ENCODE measurements at regions not wholly inside any gene's neighbourhood (a gene's known extent, or its start where the extent isn't known, plus 50 kb on each side); places are given as distances from the start of the nearest gene placed in this dataset.

- Mint-ChIP-seq H3K36me3 (no peaks in the 10 kb centered on the region), H3K27ac (no peak overlapping the region), H3K4me3 (no peak overlapping the region), H3K27me3 (ENCODE audit: low read depth) (no peaks in the 10 kb centered on the region), H3K4me1 (peaks cover 28% of the 10 kb centered on the region), H3K9me3 (no peaks in the 10 kb centered on the region)
- TF ChIP-seq, protein P1, sequence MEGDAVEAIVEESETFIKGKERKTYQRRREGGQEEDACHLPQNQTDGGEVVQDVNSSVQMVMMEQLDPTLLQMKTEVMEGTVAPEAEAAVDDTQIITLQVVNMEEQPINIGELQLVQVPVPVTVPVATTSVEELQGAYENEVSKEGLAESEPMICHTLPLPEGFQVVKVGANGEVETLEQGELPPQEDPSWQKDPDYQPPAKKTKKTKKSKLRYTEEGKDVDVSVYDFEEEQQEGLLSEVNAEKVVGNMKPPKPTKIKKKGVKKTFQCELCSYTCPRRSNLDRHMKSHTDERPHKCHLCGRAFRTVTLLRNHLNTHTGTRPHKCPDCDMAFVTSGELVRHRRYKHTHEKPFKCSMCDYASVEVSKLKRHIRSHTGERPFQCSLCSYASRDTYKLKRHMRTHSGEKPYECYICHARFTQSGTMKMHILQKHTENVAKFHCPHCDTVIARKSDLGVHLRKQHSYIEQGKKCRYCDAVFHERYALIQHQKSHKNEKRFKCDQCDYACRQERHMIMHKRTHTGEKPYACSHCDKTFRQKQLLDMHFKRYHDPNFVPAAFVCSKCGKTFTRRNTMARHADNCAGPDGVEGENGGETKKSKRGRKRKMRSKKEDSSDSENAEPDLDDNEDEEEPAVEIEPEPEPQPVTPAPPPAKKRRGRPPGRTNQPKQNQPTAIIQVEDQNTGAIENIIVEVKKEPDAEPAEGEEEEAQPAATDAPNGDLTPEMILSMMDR (IDR thresholded peaks at IDR 0.05; ENCODE audit: unreplicated experiment), result no peak
- no peak for DNase-seq (ENCODE audit: low spot score in 2 of 2, unreplicated experiment in 2 of 2)
These were observed 446.4 kb downstream of the RASEF start for GRCh38 chr9:82616545-82616944.

DNA sequence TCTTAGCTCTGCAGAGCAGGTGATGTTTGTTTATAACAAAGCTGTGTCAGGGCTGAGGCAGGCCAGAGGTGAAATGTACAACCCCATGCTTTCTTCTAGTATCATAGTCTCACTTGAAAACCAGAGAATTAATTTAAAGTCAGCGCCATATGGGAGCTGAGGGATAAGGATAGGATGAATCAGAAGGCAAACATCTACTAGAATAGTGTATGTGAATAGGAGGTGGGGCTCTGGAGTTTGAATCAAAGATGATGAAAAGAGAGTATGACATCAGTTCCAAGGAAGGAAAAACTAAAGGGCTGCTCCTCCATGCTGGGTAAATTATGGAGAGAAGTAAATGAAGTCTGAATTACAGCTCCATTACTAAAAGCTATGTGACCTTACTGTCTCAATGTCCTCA is 441.5 kb downstream of the RASEF start:
- no peaks in the 10 kb centered on the region for H3K27me3 Mint-ChIP-seq (ENCODE audit: low read depth)
- H3K4me3 Mint-ChIP-seq, result no peak overlapping the region
- no peaks in the 10 kb centered on the region for H3K36me3 Mint-ChIP-seq
- H3K4me1 Mint-ChIP-seq, result peaks cover 6% of the 10 kb centered on the region
- no peak overlapping the region for H3K27ac Mint-ChIP-seq
- DNase-seq (ENCODE audit: low spot score in 2 of 2, unreplicated experiment in 2 of 2), result no peak
- no peaks in the 10 kb centered on the region for H3K9me3 Mint-ChIP-seq
- TF ChIP-seq, protein P1 (IDR thresholded peaks at IDR 0.05; ENCODE audit: unreplicated experiment), result no peak

DNA sequence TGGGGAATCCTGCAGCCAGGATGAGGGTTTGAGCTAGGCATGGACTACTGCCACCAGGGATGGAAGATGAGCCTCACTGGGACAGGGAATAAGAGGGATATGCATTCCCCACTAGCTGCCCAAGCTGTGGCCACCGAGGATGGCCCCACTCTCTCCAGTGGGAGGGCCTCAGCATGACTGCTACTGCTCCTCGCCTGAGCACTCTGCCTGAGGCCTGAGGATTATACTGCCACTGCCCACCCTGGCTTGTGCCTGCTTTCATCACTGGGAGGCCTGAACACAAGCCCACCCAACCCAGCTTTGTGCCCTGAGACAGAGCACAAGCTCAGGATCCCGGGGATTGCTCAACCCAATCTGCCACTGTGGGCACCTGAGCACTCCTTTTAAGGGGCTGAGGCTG is 425.6 kb downstream of the RASEF start:
- peaks cover 6% of the 10 kb centered on the region for H3K36me3 Mint-ChIP-seq
- TF ChIP-seq, protein P1 (IDR thresholded peaks at IDR 0.05; ENCODE audit: unreplicated experiment), result no peak
- H3K9me3 Mint-ChIP-seq, result peaks cover 58% of the 10 kb centered on the region
- no peak for DNase-seq (ENCODE audit: low spot score in 2 of 2, unreplicated experiment in 2 of 2)
- H3K27ac Mint-ChIP-seq, result no peak overlapping the region
- no peaks in the 10 kb centered on the region for H3K27me3 Mint-ChIP-seq (ENCODE audit: low read depth)
- H3K4me3 Mint-ChIP-seq, result no peak overlapping the region
- no peaks in the 10 kb centered on the region for H3K4me1 Mint-ChIP-seq

DNA sequence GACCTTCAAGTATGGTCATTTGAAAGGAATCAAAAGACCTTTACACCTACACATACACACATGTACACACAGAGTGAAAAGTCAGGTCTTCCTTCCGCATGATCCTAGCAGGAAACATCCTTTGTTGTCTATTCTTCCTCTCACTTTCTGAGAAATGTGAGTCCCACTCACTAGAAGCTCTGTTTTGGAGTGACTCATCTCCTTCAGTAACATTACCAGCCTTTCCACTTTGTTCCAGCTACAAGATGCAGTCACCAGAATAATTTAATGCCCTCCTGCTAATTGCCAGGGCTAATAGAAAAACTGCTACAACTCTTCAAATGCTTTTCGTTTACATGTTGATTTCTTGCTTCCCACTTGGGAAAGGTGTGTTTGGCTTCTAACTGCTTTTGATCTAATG is 417.3 kb downstream of the RASEF start:
- DNase-seq (ENCODE audit: low spot score in 2 of 2, unreplicated experiment in 2 of 2), result no peak
- no peak overlapping the region for H3K4me3 Mint-ChIP-seq
- no peaks in the 10 kb centered on the region for H3K27me3 Mint-ChIP-seq (ENCODE audit: low read depth)
- peaks cover 5% of the 10 kb centered on the region for H3K36me3 Mint-ChIP-seq
- no peak overlapping the region for H3K27ac Mint-ChIP-seq
- no peaks in the 10 kb centered on the region for H3K4me1 Mint-ChIP-seq
- TF ChIP-seq, protein P1 (IDR thresholded peaks at IDR 0.05; ENCODE audit: unreplicated experiment), result no peak
- H3K9me3 Mint-ChIP-seq, result peaks cover 30% of the 10 kb centered on the region

DNA sequence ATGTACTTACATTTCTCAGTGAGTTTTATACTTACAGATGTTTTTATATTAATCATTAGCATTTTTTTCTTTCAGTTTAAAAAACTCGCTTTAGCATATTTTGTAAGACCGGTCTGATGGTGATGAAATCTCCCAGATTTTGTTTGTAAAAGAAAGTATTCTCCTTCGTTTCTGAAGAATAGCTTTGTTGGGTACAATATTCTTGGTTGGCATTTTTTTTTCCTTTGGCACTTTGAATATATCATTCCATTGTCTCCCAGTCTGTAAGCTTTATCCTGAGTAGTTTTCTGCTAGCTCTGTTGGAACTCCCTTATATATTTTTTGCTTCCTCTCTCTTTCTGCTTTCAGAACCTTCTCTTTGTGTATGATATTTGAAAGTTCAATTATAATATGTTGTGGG is 412.6 kb downstream of the RASEF start:
- H3K27ac Mint-ChIP-seq, result no peak overlapping the region
- H3K27me3 Mint-ChIP-seq (ENCODE audit: low read depth), result no peaks in the 10 kb centered on the region
- no peak for DNase-seq (ENCODE audit: low spot score in 2 of 2, unreplicated experiment in 2 of 2)
- TF ChIP-seq, protein P1 (IDR thresholded peaks at IDR 0.05; ENCODE audit: unreplicated experiment), result no peak
- peaks cover 24% of the 10 kb centered on the region for H3K9me3 Mint-ChIP-seq
- no peak overlapping the region for H3K4me3 Mint-ChIP-seq
- no peaks in the 10 kb centered on the region for H3K4me1 Mint-ChIP-seq
- peaks cover 6% of the 10 kb centered on the region for H3K36me3 Mint-ChIP-seq

DNA sequence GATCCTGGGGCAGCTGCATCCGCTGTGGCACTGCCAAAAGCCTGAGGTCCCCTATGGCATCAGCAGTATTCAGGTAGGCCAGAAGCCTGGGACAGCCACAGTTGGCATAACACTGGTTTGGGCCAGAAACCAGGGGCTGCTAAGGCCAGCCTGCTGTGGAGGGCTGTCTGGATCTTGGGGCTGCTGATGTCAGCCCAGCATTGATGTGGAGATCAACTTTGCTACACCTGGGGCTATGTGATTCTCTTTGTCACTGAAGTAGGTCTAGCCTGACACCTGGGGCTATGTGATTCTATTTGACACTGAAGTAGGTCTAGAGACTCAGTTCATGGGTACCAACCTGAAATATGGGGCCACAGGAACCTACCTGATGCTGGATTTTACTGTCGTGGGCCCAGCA is 411.5 kb downstream of the RASEF start:
- Mint-ChIP-seq H3K27me3 (ENCODE audit: low read depth) (no peaks in the 10 kb centered on the region), H3K4me3 (no peak overlapping the region), H3K27ac (no peak overlapping the region), H3K9me3 (peaks cover 24% of the 10 kb centered on the region), H3K36me3 (peaks cover 6% of the 10 kb centered on the region), H3K4me1 (no peaks in the 10 kb centered on the region)
- DNase-seq (ENCODE audit: low spot score in 2 of 2, unreplicated experiment in 2 of 2), result no peak
- TF ChIP-seq, protein P1 (IDR thresholded peaks at IDR 0.05; ENCODE audit: unreplicated experiment), result no peak

Data from mesothelial cell of epicardium (in vitro differentiated cells).